ENCODE measurements at regions not wholly inside any gene's neighbourhood (a gene's known extent, or its start where the extent isn't known, plus 50 kb on each side); places are given as distances from the start of the nearest gene placed in this dataset.

DNA sequence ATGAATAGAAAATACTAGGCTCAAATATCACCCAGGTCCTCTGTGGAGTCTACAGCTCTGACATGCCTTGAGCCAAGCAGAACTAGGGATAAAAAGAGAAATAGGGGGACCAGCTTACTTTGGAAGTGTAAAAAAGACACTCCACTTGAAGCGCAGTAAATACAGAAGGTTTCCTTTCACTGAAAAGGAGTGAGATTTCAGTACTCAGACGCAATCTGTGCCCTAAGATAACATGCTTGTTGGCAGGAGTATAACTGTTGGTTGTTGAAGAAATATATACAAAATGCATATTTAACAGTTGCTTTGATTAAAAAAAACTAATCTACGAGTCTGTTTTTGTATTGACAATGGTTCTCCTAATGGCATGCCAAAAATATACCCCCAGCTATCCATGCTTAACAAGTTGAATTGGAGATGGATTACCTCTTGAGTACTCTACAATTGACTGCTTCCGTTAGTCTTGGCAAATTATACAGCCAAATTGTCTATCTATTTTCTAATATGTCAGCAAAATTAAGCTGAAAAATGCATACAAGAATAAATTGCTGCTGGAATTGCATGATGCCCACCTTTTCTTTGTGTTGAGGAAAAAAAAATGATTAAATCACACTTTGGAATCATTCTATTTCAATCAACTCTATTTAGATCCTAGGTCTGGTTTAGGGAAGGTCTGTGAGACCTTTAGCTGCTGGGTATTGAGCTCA is 91.6 kb downstream of the FAT3 start:
- no peaks in the 10 kb centered on the region for H3K4me1 ChIP-seq (ENCODE audit: control insufficient read depth in 1 of 2, insufficient read depth in 2 of 2, low read length in 2 of 2)
- no peak overlapping the region for H3K27ac ChIP-seq (ENCODE audit: low read depth, low read length)
- H3K27me3 ChIP-seq (ENCODE audit: control insufficient read depth in 1 of 2, insufficient read depth in 2 of 2, low read length in 2 of 2) = no peaks in the 10 kb centered on the region
- H3K9me3 ChIP-seq (ENCODE audit: control insufficient read depth in 1 of 2, low read length in 2 of 2) = no peaks in the 10 kb centered on the region
- no peak overlapping the region for H3K9ac ChIP-seq (ENCODE audit: low read depth in 1 of 2, low read length in 2 of 2)
- H3K36me3 ChIP-seq (ENCODE audit: control insufficient read depth in 1 of 2, insufficient read depth in 2 of 2, low read length in 2 of 2) = no peaks in the 10 kb centered on the region
- H3K4me3 ChIP-seq (ENCODE audit: low read depth in 1 of 2, low read length in 2 of 2) = no peak overlapping the region

DNA sequence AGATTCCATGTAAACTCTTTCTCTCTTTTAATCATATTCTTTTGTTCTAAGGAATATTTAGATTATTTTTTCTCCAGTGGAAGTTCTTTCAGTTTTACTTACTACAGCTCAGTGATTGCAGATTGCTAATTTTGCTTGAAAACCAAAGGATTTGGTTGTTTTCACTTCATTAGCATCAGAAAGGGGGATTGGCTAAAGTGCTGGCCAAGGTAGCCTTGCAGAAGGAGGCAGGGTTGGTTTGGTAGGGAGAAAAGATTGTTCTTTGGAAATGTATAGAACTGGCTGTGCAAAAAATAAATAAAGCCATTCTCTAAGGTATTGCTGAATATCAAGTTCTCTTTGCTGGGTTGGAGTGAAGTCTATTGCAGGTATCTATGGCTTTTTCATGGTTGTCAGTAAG is 92.6 kb downstream of the FAT3 start:
- Histone ChIP-seq H3K9me3 (ENCODE audit: control insufficient read depth in 1 of 2, low read length in 2 of 2) (no peaks in the 10 kb centered on the region), H3K9ac (ENCODE audit: low read depth in 1 of 2, low read length in 2 of 2) (no peak overlapping the region), H3K27me3 (ENCODE audit: control insufficient read depth in 1 of 2, insufficient read depth in 2 of 2, low read length in 2 of 2) (no peaks in the 10 kb centered on the region), H3K27ac (ENCODE audit: low read depth, low read length) (no peak overlapping the region), H3K4me3 (ENCODE audit: low read depth in 1 of 2, low read length in 2 of 2) (no peak overlapping the region), H3K36me3 (ENCODE audit: control insufficient read depth in 1 of 2, insufficient read depth in 2 of 2, low read length in 2 of 2) (no peaks in the 10 kb centered on the region), H3K4me1 (ENCODE audit: control insufficient read depth in 1 of 2, insufficient read depth in 2 of 2, low read length in 2 of 2) (no peaks in the 10 kb centered on the region)

- Histone ChIP-seq H3K4me3 (ENCODE audit: low read depth in 1 of 2, low read length in 2 of 2) (no peak overlapping the region), H3K9me3 (ENCODE audit: control insufficient read depth in 1 of 2, low read length in 2 of 2) (no peaks in the 10 kb centered on the region), H3K36me3 (ENCODE audit: control insufficient read depth in 1 of 2, insufficient read depth in 2 of 2, low read length in 2 of 2) (no peaks in the 10 kb centered on the region), H3K27me3 (ENCODE audit: control insufficient read depth in 1 of 2, insufficient read depth in 2 of 2, low read length in 2 of 2) (no peaks in the 10 kb centered on the region), H3K9ac (ENCODE audit: low read depth in 1 of 2, low read length in 2 of 2) (no peak overlapping the region), H3K27ac (ENCODE audit: low read depth, low read length) (no peak overlapping the region), H3K4me1 (ENCODE audit: control insufficient read depth in 1 of 2, insufficient read depth in 2 of 2, low read length in 2 of 2) (no peaks in the 10 kb centered on the region)
Observed at GRCh38 chr11:92317721-92318120, 93.1 kb downstream of the FAT3 start.

DNA sequence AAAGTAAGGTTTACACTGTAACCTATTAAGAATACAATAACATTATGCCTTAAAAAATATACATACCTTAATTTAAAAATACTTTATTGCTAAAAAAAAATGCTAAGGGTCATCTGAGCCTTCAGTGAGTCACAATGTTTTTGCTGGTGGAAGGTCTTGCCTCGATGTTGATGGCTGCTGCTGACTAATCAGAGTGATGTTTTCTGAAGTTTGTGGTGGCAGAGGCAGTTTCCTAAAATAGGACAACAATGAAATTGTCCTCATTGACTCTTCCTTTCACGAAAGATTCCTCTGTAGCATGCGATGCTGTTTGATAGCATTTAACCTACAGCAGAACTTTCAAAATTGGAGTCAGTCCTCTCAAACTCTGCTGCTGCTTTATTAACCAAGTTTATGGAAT is 97.6 kb downstream of the FAT3 start:
- H3K9me3 ChIP-seq (ENCODE audit: control insufficient read depth in 1 of 2, low read length in 2 of 2) = no peaks in the 10 kb centered on the region
- no peaks in the 10 kb centered on the region for H3K4me1 ChIP-seq (ENCODE audit: control insufficient read depth in 1 of 2, insufficient read depth in 2 of 2, low read length in 2 of 2)
- no peak overlapping the region for H3K27ac ChIP-seq (ENCODE audit: low read depth, low read length)
- H3K4me3 ChIP-seq (ENCODE audit: low read depth in 1 of 2, low read length in 2 of 2) = no peak overlapping the region
- H3K36me3 ChIP-seq (ENCODE audit: control insufficient read depth in 1 of 2, insufficient read depth in 2 of 2, low read length in 2 of 2) = no peaks in the 10 kb centered on the region
- no peaks in the 10 kb centered on the region for H3K27me3 ChIP-seq (ENCODE audit: control insufficient read depth in 1 of 2, insufficient read depth in 2 of 2, low read length in 2 of 2)
- no peak overlapping the region for H3K9ac ChIP-seq (ENCODE audit: low read depth in 1 of 2, low read length in 2 of 2)

DNA sequence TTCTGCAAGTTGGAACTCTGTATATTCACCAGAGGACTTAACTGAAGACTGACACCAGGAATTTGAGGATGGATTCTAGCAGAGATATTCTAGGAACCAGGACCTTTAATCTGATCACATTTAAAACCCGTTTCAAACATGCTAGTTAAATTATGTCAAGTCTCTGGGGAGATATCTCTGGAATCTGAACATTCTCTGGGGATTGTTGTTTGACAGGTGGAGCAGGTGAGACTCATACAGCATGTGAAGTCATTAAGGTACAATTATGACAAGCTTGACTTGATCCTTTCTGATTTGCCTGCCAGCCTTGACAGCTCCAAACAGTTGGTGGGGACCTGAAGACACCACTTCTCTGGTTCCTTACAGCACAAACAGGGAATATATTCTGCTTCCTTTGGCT is 100.3 kb downstream of the FAT3 start:
- H3K36me3 ChIP-seq (ENCODE audit: control insufficient read depth in 1 of 2, insufficient read depth in 2 of 2, low read length in 2 of 2) = no peaks in the 10 kb centered on the region
- no peaks in the 10 kb centered on the region for H3K4me1 ChIP-seq (ENCODE audit: control insufficient read depth in 1 of 2, insufficient read depth in 2 of 2, low read length in 2 of 2)
- H3K4me3 ChIP-seq (ENCODE audit: low read depth in 1 of 2, low read length in 2 of 2) = no peak overlapping the region
- no peak overlapping the region for H3K9ac ChIP-seq (ENCODE audit: low read depth in 1 of 2, low read length in 2 of 2)
- H3K27me3 ChIP-seq (ENCODE audit: control insufficient read depth in 1 of 2, insufficient read depth in 2 of 2, low read length in 2 of 2) = no peaks in the 10 kb centered on the region
- H3K9me3 ChIP-seq (ENCODE audit: control insufficient read depth in 1 of 2, low read length in 2 of 2) = no peaks in the 10 kb centered on the region
- H3K27ac ChIP-seq (ENCODE audit: low read depth, low read length) = no peak overlapping the region

- Histone ChIP-seq H3K27me3 (ENCODE audit: control insufficient read depth in 1 of 2, insufficient read depth in 2 of 2, low read length in 2 of 2) (no peaks in the 10 kb centered on the region), H3K9me3 (ENCODE audit: control insufficient read depth in 1 of 2, low read length in 2 of 2) (no peaks in the 10 kb centered on the region), H3K27ac (ENCODE audit: low read depth, low read length) (no peak overlapping the region), H3K4me3 (ENCODE audit: low read depth in 1 of 2, low read length in 2 of 2) (no peak overlapping the region), H3K4me1 (ENCODE audit: control insufficient read depth in 1 of 2, insufficient read depth in 2 of 2, low read length in 2 of 2) (no peaks in the 10 kb centered on the region), H3K9ac (ENCODE audit: low read depth in 1 of 2, low read length in 2 of 2) (no peak overlapping the region), H3K36me3 (ENCODE audit: control insufficient read depth in 1 of 2, insufficient read depth in 2 of 2, low read length in 2 of 2) (no peaks in the 10 kb centered on the region)
Observed at GRCh38 chr11:92325416-92325815, 100.8 kb downstream of the FAT3 start.

DNA sequence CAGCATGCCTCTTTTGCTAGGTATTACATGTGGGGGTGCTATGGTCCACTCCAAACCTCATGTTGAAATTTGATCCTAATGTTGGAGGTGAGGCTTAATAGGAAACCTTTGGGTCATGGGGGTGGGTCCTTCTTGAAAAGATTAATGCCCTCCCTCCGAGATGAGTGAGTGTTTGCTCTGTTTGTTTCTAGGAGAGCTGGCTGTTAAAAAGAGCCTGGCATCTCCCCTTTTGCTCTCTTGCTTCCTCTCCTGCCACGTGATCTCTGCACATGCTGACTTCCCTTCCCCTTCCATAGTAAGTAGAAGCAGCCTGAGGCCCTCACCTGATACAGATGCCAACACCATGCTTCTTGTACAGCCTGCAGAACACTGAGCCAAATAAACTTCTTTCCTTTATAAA is 104.5 kb downstream of the FAT3 start:
- no peak overlapping the region for H3K4me3 ChIP-seq (ENCODE audit: low read depth in 1 of 2, low read length in 2 of 2)
- no peaks in the 10 kb centered on the region for H3K27me3 ChIP-seq (ENCODE audit: control insufficient read depth in 1 of 2, insufficient read depth in 2 of 2, low read length in 2 of 2)
- H3K9me3 ChIP-seq (ENCODE audit: control insufficient read depth in 1 of 2, low read length in 2 of 2) = no peaks in the 10 kb centered on the region
- H3K27ac ChIP-seq (ENCODE audit: low read depth, low read length) = no peak overlapping the region
- H3K4me1 ChIP-seq (ENCODE audit: control insufficient read depth in 1 of 2, insufficient read depth in 2 of 2, low read length in 2 of 2) = no peaks in the 10 kb centered on the region
- H3K9ac ChIP-seq (ENCODE audit: low read depth in 1 of 2, low read length in 2 of 2) = no peak overlapping the region
- no peaks in the 10 kb centered on the region for H3K36me3 ChIP-seq (ENCODE audit: control insufficient read depth in 1 of 2, insufficient read depth in 2 of 2, low read length in 2 of 2)

DNA sequence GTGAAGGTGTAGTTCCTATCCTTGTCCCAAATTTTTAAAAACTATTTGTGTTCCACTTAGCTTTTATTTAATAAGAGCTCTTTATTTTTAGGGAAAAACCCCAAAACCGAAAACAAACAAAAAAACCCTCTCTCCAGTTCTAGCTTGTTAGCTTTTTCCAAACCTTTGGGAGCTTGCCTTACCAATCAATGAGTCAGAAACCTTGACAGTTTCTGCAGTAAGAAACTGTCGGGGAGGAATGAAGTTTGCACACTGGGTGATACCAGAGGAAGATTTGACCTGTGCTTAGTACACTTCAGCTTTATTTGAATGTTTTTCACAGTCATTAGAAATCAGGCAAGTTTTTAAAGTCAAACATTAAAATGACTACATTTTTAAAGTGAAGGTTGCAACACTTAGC is 105.0 kb downstream of the FAT3 start:
- Histone ChIP-seq H3K27me3 (ENCODE audit: control insufficient read depth in 1 of 2, insufficient read depth in 2 of 2, low read length in 2 of 2) (no peaks in the 10 kb centered on the region), H3K9me3 (ENCODE audit: control insufficient read depth in 1 of 2, low read length in 2 of 2) (no peaks in the 10 kb centered on the region), H3K4me3 (ENCODE audit: low read depth in 1 of 2, low read length in 2 of 2) (no peak overlapping the region)

DNA sequence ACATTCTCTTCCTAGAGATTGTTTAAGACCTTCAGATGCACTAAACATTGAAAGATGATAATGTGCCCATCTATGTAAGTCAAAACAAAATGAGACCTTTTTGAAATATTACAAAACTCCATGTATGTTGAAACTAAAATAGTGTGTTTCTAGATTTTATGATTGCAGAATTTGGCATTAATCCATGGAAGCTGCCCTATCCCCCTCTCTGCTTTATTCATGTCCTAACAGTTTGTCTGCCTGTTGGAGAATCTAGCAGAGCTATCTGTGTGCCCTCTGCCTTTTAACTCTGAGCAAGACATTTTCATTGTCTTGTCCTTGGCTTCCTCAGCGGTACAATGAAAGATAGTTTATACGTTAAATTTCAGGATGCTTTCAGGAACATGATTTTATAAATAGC is 105.5 kb downstream of the FAT3 start:
- Histone ChIP-seq H3K9ac (ENCODE audit: low read depth in 1 of 2, low read length in 2 of 2) (no peak overlapping the region), H3K9me3 (ENCODE audit: control insufficient read depth in 1 of 2, low read length in 2 of 2) (no peaks in the 10 kb centered on the region), H3K36me3 (ENCODE audit: control insufficient read depth in 1 of 2, insufficient read depth in 2 of 2, low read length in 2 of 2) (no peaks in the 10 kb centered on the region), H3K4me1 (ENCODE audit: control insufficient read depth in 1 of 2, insufficient read depth in 2 of 2, low read length in 2 of 2) (no peaks in the 10 kb centered on the region), H3K27ac (ENCODE audit: low read depth, low read length) (no peak overlapping the region), H3K4me3 (ENCODE audit: low read depth in 1 of 2, low read length in 2 of 2) (no peak overlapping the region), H3K27me3 (ENCODE audit: control insufficient read depth in 1 of 2, insufficient read depth in 2 of 2, low read length in 2 of 2) (no peaks in the 10 kb centered on the region)

More for the DNA sequence above, 105.0 kb downstream of the FAT3 start:
- H3K9ac ChIP-seq (ENCODE audit: low read depth in 1 of 2, low read length in 2 of 2) = no peak overlapping the region
- H3K36me3 ChIP-seq (ENCODE audit: control insufficient read depth in 1 of 2, insufficient read depth in 2 of 2, low read length in 2 of 2) = no peaks in the 10 kb centered on the region
- no peaks in the 10 kb centered on the region for H3K4me1 ChIP-seq (ENCODE audit: control insufficient read depth in 1 of 2, insufficient read depth in 2 of 2, low read length in 2 of 2)
- no peak overlapping the region for H3K27ac ChIP-seq (ENCODE audit: low read depth, low read length)

- H3K9ac ChIP-seq (ENCODE audit: low read depth in 1 of 2, low read length in 2 of 2) = no peak overlapping the region
- no peaks in the 10 kb centered on the region for H3K4me1 ChIP-seq (ENCODE audit: control insufficient read depth in 1 of 2, insufficient read depth in 2 of 2, low read length in 2 of 2)
- H3K36me3 ChIP-seq (ENCODE audit: control insufficient read depth in 1 of 2, insufficient read depth in 2 of 2, low read length in 2 of 2) = no peaks in the 10 kb centered on the region
- H3K27me3 ChIP-seq (ENCODE audit: control insufficient read depth in 1 of 2, insufficient read depth in 2 of 2, low read length in 2 of 2) = no peaks in the 10 kb centered on the region
- no peak overlapping the region for H3K27ac ChIP-seq (ENCODE audit: low read depth, low read length)
- no peaks in the 10 kb centered on the region for H3K9me3 ChIP-seq (ENCODE audit: control insufficient read depth in 1 of 2, low read length in 2 of 2)
- no peak overlapping the region for H3K4me3 ChIP-seq (ENCODE audit: low read depth in 1 of 2, low read length in 2 of 2)
Observed at GRCh38 chr11:92332986-92333385, 108.4 kb downstream of the FAT3 start.

GRCh38 chr11:92340839-92341238 is 116.2 kb downstream of the FAT3 start:
- Histone ChIP-seq H3K27me3 (ENCODE audit: control insufficient read depth in 1 of 2, insufficient read depth in 2 of 2, low read length in 2 of 2) (no peaks in the 10 kb centered on the region), H3K4me1 (ENCODE audit: control insufficient read depth in 1 of 2, insufficient read depth in 2 of 2, low read length in 2 of 2) (no peaks in the 10 kb centered on the region), H3K9ac (ENCODE audit: low read depth in 1 of 2, low read length in 2 of 2) (no peak overlapping the region), H3K36me3 (ENCODE audit: control insufficient read depth in 1 of 2, insufficient read depth in 2 of 2, low read length in 2 of 2) (no peaks in the 10 kb centered on the region), H3K4me3 (ENCODE audit: low read depth in 1 of 2, low read length in 2 of 2) (no peak overlapping the region), H3K9me3 (ENCODE audit: control insufficient read depth in 1 of 2, low read length in 2 of 2) (no peaks in the 10 kb centered on the region), H3K27ac (ENCODE audit: low read depth, low read length) (no peak overlapping the region)
